ENCODE measurements at regions not wholly inside any gene's neighbourhood (a gene's known extent, or its start where the extent isn't known, plus 50 kb on each side); places are given as distances from the start of the nearest gene placed in this dataset.

DNA sequence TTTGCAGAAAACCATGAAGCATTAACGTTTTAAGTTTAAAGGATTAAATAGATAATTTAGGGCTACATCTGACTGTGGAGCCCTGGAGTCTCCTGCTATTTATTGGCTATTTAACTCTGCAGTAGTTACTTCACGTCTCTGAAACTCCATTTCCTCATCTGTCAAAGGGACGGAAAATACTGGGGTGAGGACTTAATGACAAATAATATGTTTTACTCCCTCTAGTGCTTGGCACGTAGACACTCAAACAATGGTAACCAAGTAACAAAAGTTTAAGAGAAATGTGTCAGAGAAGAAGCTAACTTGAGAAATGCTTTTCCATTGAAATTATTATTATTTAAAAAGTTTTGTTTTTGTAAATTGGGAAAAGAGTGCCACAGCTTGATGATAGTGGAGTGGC, 130.7 kb upstream of the RCN1 start:
- no peak overlapping the region for H2BK5ac ChIP-seq (ENCODE audit: low read depth, low read length)
- H3K27me3 ChIP-seq (replicated peaks in 1 of 4; ENCODE audit: control insufficient read depth in 3 of 4, extremely low read depth in 1 of 4, insufficient read depth in 3 of 4, low read length in 3 of 4): no peaks in the 10 kb centered on the region; a peak in 1 of 7 replicates
- H3K79me2 ChIP-seq (ENCODE audit: control insufficient read depth in 1 of 2, insufficient read depth in 2 of 2, low read length in 2 of 2): no peaks in the 10 kb centered on the region
- peaks cover 0 to 5% (median 0%) of the 10 kb centered on the region in 4 experiments; a peak in 1 of 7 replicates for H3K4me1 ChIP-seq (replicated peaks in 1 of 4; ENCODE audit: control insufficient read depth in 3 of 4, insufficient read depth in 4 of 4, low read length in 3 of 4)
- FAIRE-seq: no peak
- no peak for TF ChIP-seq CHD1 (IDR thresholded peaks at IDR 0.05; ENCODE audit: low read depth, low read length)
- TF ChIP-seq SAP30 (IDR thresholded peaks at IDR 0.05; ENCODE audit: insufficient read depth, insufficient replicate concordance, low read length): no peak
- TF ChIP-seq, protein P1, sequence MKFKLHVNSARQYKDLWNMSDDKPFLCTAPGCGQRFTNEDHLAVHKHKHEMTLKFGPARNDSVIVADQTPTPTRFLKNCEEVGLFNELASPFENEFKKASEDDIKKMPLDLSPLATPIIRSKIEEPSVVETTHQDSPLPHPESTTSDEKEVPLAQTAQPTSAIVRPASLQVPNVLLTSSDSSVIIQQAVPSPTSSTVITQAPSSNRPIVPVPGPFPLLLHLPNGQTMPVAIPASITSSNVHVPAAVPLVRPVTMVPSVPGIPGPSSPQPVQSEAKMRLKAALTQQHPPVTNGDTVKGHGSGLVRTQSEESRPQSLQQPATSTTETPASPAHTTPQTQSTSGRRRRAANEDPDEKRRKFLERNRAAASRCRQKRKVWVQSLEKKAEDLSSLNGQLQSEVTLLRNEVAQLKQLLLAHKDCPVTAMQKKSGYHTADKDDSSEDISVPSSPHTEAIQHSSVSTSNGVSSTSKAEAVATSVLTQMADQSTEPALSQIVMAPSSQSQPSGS (IDR thresholded peaks at IDR 0.05; ENCODE audit: low read length): no peak
- no peak for TF ChIP-seq ASH2L (IDR thresholded peaks at IDR 0.05; ENCODE audit: low read length)
- TF ChIP-seq, protein P2, sequence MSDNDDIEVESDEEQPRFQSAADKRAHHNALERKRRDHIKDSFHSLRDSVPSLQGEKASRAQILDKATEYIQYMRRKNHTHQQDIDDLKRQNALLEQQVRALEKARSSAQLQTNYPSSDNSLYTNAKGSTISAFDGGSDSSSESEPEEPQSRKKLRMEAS (IDR thresholded peaks at IDR 0.05): no peak
- TF ChIP-seq CHD2 (IDR thresholded peaks at IDR 0.05; ENCODE audit: low read length): no peak
- no peak for TF ChIP-seq BACH1 (IDR thresholded peaks at IDR 0.05; ENCODE audit: low read length)
- TF ChIP-seq, protein P3, sequence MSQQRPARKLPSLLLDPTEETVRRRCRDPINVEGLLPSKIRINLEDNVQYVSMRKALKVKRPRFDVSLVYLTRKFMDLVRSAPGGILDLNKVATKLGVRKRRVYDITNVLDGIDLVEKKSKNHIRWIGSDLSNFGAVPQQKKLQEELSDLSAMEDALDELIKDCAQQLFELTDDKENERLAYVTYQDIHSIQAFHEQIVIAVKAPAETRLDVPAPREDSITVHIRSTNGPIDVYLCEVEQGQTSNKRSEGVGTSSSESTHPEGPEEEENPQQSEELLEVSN (IDR thresholded peaks at IDR 0.05): no peak
- no peak for TF ChIP-seq SIRT6 (IDR thresholded peaks at IDR 0.05; ENCODE audit: low read length)
- no peak for TF ChIP-seq BRCA1 (IDR thresholded peaks at IDR 0.05; ENCODE audit: low read depth, low read length)
- no peak overlapping the region for H3K27ac ChIP-seq (ENCODE audit: low read depth, low read length)
- H3K9ac ChIP-seq (replicated peaks in 1 of 4; ENCODE audit: extremely low read depth in 1 of 4, low read depth in 3 of 4, low read length in 3 of 4): no peak overlapping the region
- H3K9me3 ChIP-seq (ENCODE audit: insufficient read depth in 2 of 2, low read depth in 1 of 2, low read length in 1 of 2): no peaks in the 10 kb centered on the region
- DNase-seq (ENCODE audit: low read depth in 1 of 2, low spot score in 2 of 2): no peak
- H4K91ac ChIP-seq (replicated peaks; ENCODE audit: insufficient read length, low read length): no peak overlapping the region
- POLR2A ChIA-PET (ENCODE audit: partially characterized antibody): interaction anchor here (1.1 kb wide), 1 partner anchor 13 kb away, joined by 3 read pairs; no protein-coding TSS in a partner anchor
- no peak overlapping the region for H2BK12ac ChIP-seq (ENCODE audit: low read depth, low read length)
- H3K56ac ChIP-seq (replicated peaks; ENCODE audit: insufficient read length, low read depth, low read length): no peak overlapping the region
- H3K23me2 ChIP-seq (ENCODE audit: low read depth, low read length): no peaks in the 10 kb centered on the region
- no peak overlapping the region for H2AK5ac ChIP-seq (ENCODE audit: low read depth, low read length)
- no peaks in the 10 kb centered on the region for H3K36me3 ChIP-seq (ENCODE audit: control insufficient read depth in 2 of 4, insufficient read depth in 4 of 4, low read length in 3 of 4)
- H4K8ac ChIP-seq (ENCODE audit: extremely low read depth, insufficient read depth, low read length): no peak overlapping the region
- no peak overlapping the region for H2BK15ac ChIP-seq (ENCODE audit: low read length)
- H3K23ac ChIP-seq (ENCODE audit: insufficient read length): no peak overlapping the region
- no peak overlapping the region for H3K4me3 ChIP-seq (ENCODE audit: extremely low read depth in 1 of 4, insufficient read depth in 2 of 4, low read depth in 3 of 4, low read length in 4 of 4)
- H3K4me2 ChIP-seq (ENCODE audit: insufficient read depth in 1 of 2, low read depth in 2 of 2, low read length in 2 of 2): no peak overlapping the region
- H3K79me1 ChIP-seq (ENCODE audit: low read depth, low read length): no peaks in the 10 kb centered on the region
- H4K20me1 ChIP-seq (replicated peaks in 1 of 2; ENCODE audit: control insufficient read depth in 1 of 2, insufficient read depth in 2 of 2, low read length in 2 of 2): no peaks in the 10 kb centered on the region
- no peak overlapping the region for H4K5ac ChIP-seq (ENCODE audit: insufficient read length, low read depth, low read length)
- 71% methylated on average over 4 of the region's 4 CpGs; no CpG with 5 or more reads in 1 of the 2 experiments for WGBS, 2 experiments (ENCODE audit: extremely low coverage in 1 of 2, insufficient coverage in 1 of 2, insufficient read length in 1 of 2, insufficient replicate concordance in 2 of 2, low coverage in 1 of 2, low lambda C conversion rate in 2 of 2, missing lambda C conversion rate in 1 of 2)
- CTCF ChIA-PET (ENCODE audit: partially characterized antibody): interaction anchor here (0.5 to 5.2 kb wide), 16 partner anchors 14 to 714 kb away, joined by 3 to 71 read pairs (median 5); no protein-coding TSS in a partner anchor
- H2AFZ ChIP-seq (ENCODE audit: low read length): no peak overlapping the region
- H2BK20ac ChIP-seq (ENCODE audit: low read length): no peak overlapping the region
- H3K14ac ChIP-seq (ENCODE audit: insufficient read length): no peak overlapping the region
- H2BK120ac ChIP-seq (replicated peaks; ENCODE audit: low read depth, low read length): no peak overlapping the region
- no peak overlapping the region for H3K4ac ChIP-seq (replicated peaks; ENCODE audit: insufficient read length, low read depth, low read length)
- no peak overlapping the region for H3K18ac ChIP-seq (ENCODE audit: extremely low read depth, low read length)

Measured in H1 (cell line).